ENCODE measurements at regions not wholly inside any gene's neighbourhood (a gene's known extent, or its start where the extent isn't known, plus 50 kb on each side); places are given as distances from the start of the nearest gene placed in this dataset.

DNA sequence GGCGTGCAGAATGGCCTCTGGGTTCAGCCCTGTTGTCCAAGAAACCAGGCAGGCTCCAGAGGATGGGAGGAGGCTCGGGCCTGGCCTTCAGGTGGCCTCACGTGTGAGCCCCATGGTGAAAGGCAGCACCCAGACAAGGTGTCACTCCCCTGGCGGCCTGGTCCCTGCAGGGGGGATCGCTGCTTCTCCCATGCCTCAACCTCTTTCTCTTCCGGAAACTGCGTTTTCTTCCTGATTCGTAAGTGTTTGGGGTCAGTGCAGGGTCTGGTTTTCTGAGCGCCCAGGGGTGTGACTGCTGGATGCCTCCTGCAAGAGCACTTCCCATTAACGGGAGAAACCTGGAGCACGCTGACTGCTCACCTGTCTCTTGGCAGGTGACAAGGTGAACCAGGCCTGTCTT, 70.0 kb upstream of the CIBAR2 start:
- no peak for DNase-seq
- Histone ChIP-seq H3K27me3 (ENCODE audit: control insufficient read depth in 3 of 3, insufficient read depth in 3 of 3, low read length in 2 of 3) (no peaks in the 10 kb centered on the region), H3K36me3 (ENCODE audit: control insufficient read depth in 4 of 4, insufficient read depth in 4 of 4, low read length in 4 of 4) (peaks cover 0 to 30% (median 15%) of the 10 kb centered on the region in 4 donors), H3K9me3 (ENCODE audit: control insufficient read depth in 4 of 4, insufficient read depth in 3 of 4, low read length in 3 of 4) (peaks cover 0 to 5% (median 2%) of the 10 kb centered on the region in 4 donors), H3K9ac (ENCODE audit: insufficient read depth in 1 of 2, low read length in 2 of 2) (no peak overlapping the region), H3K27ac (ENCODE audit: low read depth in 1 of 2, low read length in 1 of 2) (no peak overlapping the region), H3K4me3 (no peak overlapping the region), H3K4me1 (ENCODE audit: control insufficient read depth in 5 of 5, insufficient read depth in 5 of 5, low read length in 5 of 5) (peaks cover 0 to 20% (median 0%) of the 10 kb centered on the region in 5 donors)
- 91 to 98% methylated on average over 11 of the region's 11 CpGs for WGBS, 2 donors
- TF ChIP-seq, protein P1, sequence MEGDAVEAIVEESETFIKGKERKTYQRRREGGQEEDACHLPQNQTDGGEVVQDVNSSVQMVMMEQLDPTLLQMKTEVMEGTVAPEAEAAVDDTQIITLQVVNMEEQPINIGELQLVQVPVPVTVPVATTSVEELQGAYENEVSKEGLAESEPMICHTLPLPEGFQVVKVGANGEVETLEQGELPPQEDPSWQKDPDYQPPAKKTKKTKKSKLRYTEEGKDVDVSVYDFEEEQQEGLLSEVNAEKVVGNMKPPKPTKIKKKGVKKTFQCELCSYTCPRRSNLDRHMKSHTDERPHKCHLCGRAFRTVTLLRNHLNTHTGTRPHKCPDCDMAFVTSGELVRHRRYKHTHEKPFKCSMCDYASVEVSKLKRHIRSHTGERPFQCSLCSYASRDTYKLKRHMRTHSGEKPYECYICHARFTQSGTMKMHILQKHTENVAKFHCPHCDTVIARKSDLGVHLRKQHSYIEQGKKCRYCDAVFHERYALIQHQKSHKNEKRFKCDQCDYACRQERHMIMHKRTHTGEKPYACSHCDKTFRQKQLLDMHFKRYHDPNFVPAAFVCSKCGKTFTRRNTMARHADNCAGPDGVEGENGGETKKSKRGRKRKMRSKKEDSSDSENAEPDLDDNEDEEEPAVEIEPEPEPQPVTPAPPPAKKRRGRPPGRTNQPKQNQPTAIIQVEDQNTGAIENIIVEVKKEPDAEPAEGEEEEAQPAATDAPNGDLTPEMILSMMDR (IDR thresholded peaks at IDR 0.05; ENCODE audit: control extremely low read depth, extremely low read depth): no peak
- ATAC-seq (ENCODE audit: insufficient read depth, low FRiP score): no peak

DNA sequence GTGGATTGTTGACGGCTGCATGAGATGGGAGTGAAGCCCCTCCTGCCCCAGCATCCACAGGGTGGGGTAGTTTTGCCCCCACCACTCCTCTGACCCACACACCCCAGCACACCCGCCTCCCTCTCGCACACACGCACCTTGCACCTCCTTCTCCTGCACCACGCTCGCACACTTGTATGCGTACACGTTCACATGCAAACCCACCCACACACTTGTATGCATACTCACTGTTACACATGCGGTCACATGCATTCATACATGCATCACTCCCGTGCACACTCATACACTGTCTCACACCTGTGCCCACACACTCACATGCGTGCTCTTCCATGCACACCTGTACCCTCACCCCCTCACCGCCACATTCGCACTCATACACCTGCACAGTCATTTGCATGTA, 70.5 kb upstream of the CIBAR2 start:
- WGBS, 2 donors: 96 to 98% methylated on average over 13 of the region's 13 CpGs
- H3K36me3 ChIP-seq (ENCODE audit: control insufficient read depth in 4 of 4, insufficient read depth in 4 of 4, low read length in 4 of 4): peaks cover 0 to 29% (median 13%) of the 10 kb centered on the region in 4 donors
- H3K27me3 ChIP-seq (ENCODE audit: control insufficient read depth in 3 of 3, insufficient read depth in 3 of 3, low read length in 2 of 3): no peaks in the 10 kb centered on the region
- DNase-seq: no peak
- H3K4me1 ChIP-seq (ENCODE audit: control insufficient read depth in 5 of 5, insufficient read depth in 5 of 5, low read length in 5 of 5): peaks cover 0 to 23% (median 0%) of the 10 kb centered on the region in 5 donors
- no peak for ATAC-seq (ENCODE audit: insufficient read depth, low FRiP score)
- no peak overlapping the region for H3K4me3 ChIP-seq
- peaks cover 0 to 5% (median 2%) of the 10 kb centered on the region in 4 donors for H3K9me3 ChIP-seq (ENCODE audit: control insufficient read depth in 4 of 4, insufficient read depth in 3 of 4, low read length in 3 of 4)
- H3K9ac ChIP-seq (ENCODE audit: insufficient read depth in 1 of 2, low read length in 2 of 2): no peak overlapping the region
- TF ChIP-seq, protein P1 (IDR thresholded peaks at IDR 0.05; ENCODE audit: control extremely low read depth, extremely low read depth): no peak
- H3K27ac ChIP-seq (ENCODE audit: low read depth in 1 of 2, low read length in 1 of 2): no peak overlapping the region

DNA sequence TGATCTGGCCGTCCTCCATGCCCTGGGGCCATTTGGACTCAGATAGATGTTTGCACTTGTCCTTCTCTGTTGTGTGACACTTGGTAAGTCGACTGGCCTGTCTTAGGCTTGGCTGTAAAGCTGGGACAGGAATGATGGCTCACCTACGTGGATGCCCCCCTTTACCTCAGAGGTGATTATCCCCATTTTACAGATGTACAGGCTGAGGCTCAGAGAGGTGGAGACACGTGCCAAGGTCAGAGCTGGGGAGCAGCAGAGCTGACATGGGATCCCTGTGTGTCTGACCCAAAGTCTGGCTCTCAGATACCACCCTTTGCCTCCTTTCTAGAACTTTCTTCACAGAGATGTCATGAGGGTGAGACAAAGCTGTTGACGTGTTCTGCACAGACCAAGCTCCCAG, 71.3 kb upstream of the CIBAR2 start:
- Histone ChIP-seq H3K9ac (ENCODE audit: insufficient read depth in 1 of 2, low read length in 2 of 2) (no peak overlapping the region), H3K27ac (ENCODE audit: low read depth in 1 of 2, low read length in 1 of 2) (no peak overlapping the region), H3K4me1 (ENCODE audit: control insufficient read depth in 5 of 5, insufficient read depth in 5 of 5, low read length in 5 of 5) (peaks cover 0 to 26% (median 0%) of the 10 kb centered on the region in 5 donors), H3K36me3 (ENCODE audit: control insufficient read depth in 4 of 4, insufficient read depth in 4 of 4, low read length in 4 of 4) (peaks cover 0 to 31% (median 12%) of the 10 kb centered on the region in 4 donors), H3K4me3 (no peak overlapping the region), H3K9me3 (ENCODE audit: control insufficient read depth in 4 of 4, insufficient read depth in 3 of 4, low read length in 3 of 4) (peaks cover 0 to 5% (median 2%) of the 10 kb centered on the region in 4 donors), H3K27me3 (ENCODE audit: control insufficient read depth in 3 of 3, insufficient read depth in 3 of 3, low read length in 2 of 3) (no peaks in the 10 kb centered on the region)
- WGBS, 2 donors: 89 to 90% methylated on average over 5 of the region's 5 CpGs
- no peak for ATAC-seq (ENCODE audit: insufficient read depth, low FRiP score)
- TF ChIP-seq, protein P1 (IDR thresholded peaks at IDR 0.05; ENCODE audit: control extremely low read depth, extremely low read depth): no peak
- DNase-seq: no peak

DNA sequence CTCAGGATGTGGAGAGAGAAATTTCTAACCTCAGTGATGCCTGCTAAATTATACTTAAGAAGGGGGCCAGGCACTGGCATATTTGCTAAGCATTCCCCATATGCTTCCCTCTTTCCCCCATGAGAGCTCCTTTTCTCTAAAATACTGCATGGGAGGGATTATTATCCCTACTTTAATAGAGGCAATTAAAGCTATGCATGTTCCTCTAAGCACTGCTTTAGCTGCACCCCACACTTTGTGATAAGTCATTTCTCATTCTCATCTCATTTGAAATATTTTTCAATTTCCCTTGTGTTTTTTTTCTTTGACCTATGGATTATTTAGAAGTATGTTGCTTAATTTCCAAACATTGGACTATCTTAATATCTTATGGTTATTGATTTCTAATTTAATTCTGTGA, 72.1 kb upstream of the CIBAR2 start:
- Histone ChIP-seq H3K27ac (ENCODE audit: low read depth in 1 of 2, low read length in 1 of 2) (no peak overlapping the region), H3K4me1 (ENCODE audit: control insufficient read depth in 5 of 5, insufficient read depth in 5 of 5, low read length in 5 of 5) (peaks cover 0 to 26% (median 0%) of the 10 kb centered on the region in 5 donors), H3K36me3 (ENCODE audit: control insufficient read depth in 4 of 4, insufficient read depth in 4 of 4, low read length in 4 of 4) (peaks cover 0 to 31% (median 12%) of the 10 kb centered on the region in 4 donors), H3K9me3 (ENCODE audit: control insufficient read depth in 4 of 4, insufficient read depth in 3 of 4, low read length in 3 of 4) (peaks cover 0 to 7% (median 2%) of the 10 kb centered on the region in 4 donors), H3K9ac (ENCODE audit: insufficient read depth in 1 of 2, low read length in 2 of 2) (no peak overlapping the region), H3K4me3 (no peak overlapping the region), H3K27me3 (ENCODE audit: control insufficient read depth in 3 of 3, insufficient read depth in 3 of 3, low read length in 2 of 3) (no peaks in the 10 kb centered on the region)
- TF ChIP-seq, protein P1 (IDR thresholded peaks at IDR 0.05; ENCODE audit: control extremely low read depth, extremely low read depth): no peak
- DNase-seq (no peak), ATAC-seq (ENCODE audit: insufficient read depth, low FRiP score) (no peak)
